Thyroid gland (tissue), 4 donors: ENCODE measurements at regions not wholly inside any gene's neighbourhood (a gene's known extent, or its start where the extent isn't known, plus 50 kb on each side); places are given as distances from the start of the nearest gene placed in this dataset.

ENCODE experiments used
- DNase-seq, 2 donors: peaks; one replicate each; pipeline ENCODE4 v3.0.0-alpha.2; 2019
- H3K27ac ChIP-seq, 3 donors: fragments of 200-600 bp; sonication (generic); 1 replicate in 2 of 3; 2 replicates in 1 of 3; pipeline ENCODE4 v1.5.1; 2016 to 2019; ENCODE audit warnings: mild to moderate bottlenecking in 1 of 3, moderate library complexity in 1 of 3
- H3K27me3 ChIP-seq: fragments of 200-600 bp; sonication (generic); one replicate; pipeline ENCODE4 v1.5.1; 2019
- H3K36me3 ChIP-seq, 2 donors: fragments of 200-600 bp; sonication (generic); one replicate each; pipeline ENCODE4 v1.5.1; 2016 to 2019
- H3K4me1 ChIP-seq, 2 donors: fragments of 200-600 bp; sonication (generic); one replicate each; pipeline ENCODE4 v1.5.1; 2017 to 2019
- H3K4me3 ChIP-seq, 3 donors: fragments of 200-600 bp; sonication (generic); replicated peaks in 1 of 3; 1 replicate in 2 of 3; 2 replicates in 1 of 3; pipeline ENCODE4 v1.5.1; 2016; ENCODE audit warnings: mild to moderate bottlenecking in 1 of 3
- H3K9me3 ChIP-seq: fragments of 200-600 bp; sonication (generic); one replicate; pipeline ENCODE4 v1.5.1; 2017
- CTCF ChIP-seq, 6 experiments: fragments of 200-600 bp in 3 of 6; fragments of 450-650 bp in 3 of 6; sonication (generic) in 3 of 6; IDR thresholded peaks; one replicate each; pipeline ENCODE4 v1.5.1; 2016 to 2019; ENCODE audit warnings: antibody characterized with exemption in 6 of 6, mild to moderate bottlenecking in 2 of 6, inconsistent platforms in 1 of 6, moderate library complexity in 1 of 6
- POLR2A ChIP-seq, 2 donors: fragments of 450-650 bp; IDR thresholded peaks; one replicate each; pipeline ENCODE4 v1.6.1; 2017; ENCODE audit warnings: antibody characterized with exemption in 2 of 2, mild to moderate bottlenecking in 2 of 2, moderate library complexity in 1 of 2
- WGBS, 2 donors: methylation state at CpG; one replicate each; pipeline ENCODE4 v1.1.5; 2017; 5-methylcytosine and 5-hydroxymethylcytosine counted together
- intact Hi-C: fragments of 100-400 bp; cut with DNase I; formaldehyde crosslinking; loops from one replicate; pipeline ENCODE4 v1.15.1; 2023

DNA sequence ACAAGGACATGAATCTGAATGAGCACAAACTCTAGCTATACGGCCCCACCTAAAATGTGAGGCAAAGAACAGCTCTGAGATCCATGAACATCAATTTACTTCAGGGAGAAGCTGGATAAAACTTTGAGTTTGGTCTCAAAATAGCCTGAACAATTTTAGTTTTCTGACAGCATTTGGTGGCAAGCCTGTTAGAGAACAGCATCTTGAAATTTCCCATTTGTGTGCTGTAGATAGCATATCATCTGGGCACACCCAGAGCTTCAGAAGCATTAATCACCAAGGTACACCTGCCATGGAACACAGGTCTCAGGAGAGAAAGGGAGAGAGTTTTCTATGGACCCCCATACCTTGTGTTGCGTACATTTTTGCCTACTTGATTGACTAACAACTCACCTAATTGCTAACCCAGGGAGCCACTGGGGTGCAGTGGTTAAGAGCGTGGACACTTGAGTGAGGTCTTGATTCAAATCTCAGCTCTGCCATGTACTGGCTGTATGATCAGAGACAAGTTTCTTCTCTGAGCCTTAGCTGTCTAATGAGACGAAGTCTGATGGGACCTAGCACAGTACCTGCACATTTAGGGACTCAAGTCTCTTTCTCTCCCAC, 264.9 kb downstream of the PIK3R1 start:
- TF ChIP-seq CTCF (IDR thresholded peaks at IDR 0.05): no peak
- no peak for TF ChIP-seq POLR2A (IDR thresholded peaks at IDR 0.05)
- no peaks in the 10 kb centered on the region for H3K27me3 ChIP-seq
- 94 to 98% methylated on average over 4 of the region's 4 CpGs for whole genome bisulfite sequencing, 2 donors
- H3K36me3 ChIP-seq: no peaks in the 10 kb centered on the region
- intact Hi-C loops: no loop called here
- no peak for DNase-seq
- H3K4me3 ChIP-seq: no peak overlapping the region
- no peak overlapping the region for H3K27ac ChIP-seq
- H3K4me1 ChIP-seq: peaks cover 0 to 6% of the 10 kb centered on the region in 2 donors
- no peaks in the 10 kb centered on the region for H3K9me3 ChIP-seq

GRCh38 chr5:68482199-68482598, 266.6 kb downstream of the PIK3R1 start:
- WGBS, 2 donors: 94 to 100% methylated on average over 2 of the region's 2 CpGs

DNA sequence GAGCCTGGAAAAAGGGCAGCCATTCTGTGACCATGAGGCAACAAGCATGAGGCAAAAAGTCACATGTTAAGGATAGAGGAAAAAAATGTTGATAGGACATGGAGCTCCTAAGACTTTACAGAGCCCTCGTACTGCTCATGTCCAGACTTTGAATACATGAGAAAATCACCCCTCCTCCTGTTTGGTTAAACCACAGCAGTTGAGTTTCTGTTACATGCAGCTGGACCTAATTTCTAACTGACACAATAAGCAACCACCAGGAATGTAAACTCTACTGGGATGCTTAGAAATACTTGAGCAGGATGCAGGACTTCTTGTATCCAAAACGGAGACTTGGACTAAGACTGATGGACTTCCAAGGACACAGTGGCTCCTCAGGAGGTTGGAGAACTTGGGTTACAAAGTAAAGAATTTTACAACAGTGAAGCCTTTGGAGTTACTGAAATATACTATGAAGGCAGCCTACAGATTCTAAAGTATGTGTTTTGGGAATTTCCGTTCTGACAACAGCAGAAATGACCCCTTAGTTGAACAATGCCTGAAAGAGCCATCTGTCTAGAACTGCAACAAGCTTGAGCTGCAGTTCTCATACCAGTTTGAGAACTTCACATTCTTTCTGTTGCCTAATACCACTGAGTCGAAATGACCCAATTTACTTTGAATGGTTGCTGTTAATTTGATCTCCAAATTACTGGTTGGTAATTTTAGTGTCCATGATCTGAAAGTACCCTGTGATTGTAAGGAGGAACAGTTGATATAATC, 268.9 kb downstream of the PIK3R1 start:
- H3K36me3 ChIP-seq: no peaks in the 10 kb centered on the region
- no peak for DNase-seq
- TF ChIP-seq CTCF (IDR thresholded peaks at IDR 0.05): no peak
- TF ChIP-seq POLR2A (IDR thresholded peaks at IDR 0.05): no peak
- no peaks in the 10 kb centered on the region for H3K9me3 ChIP-seq
- H3K27ac ChIP-seq: no peak overlapping the region
- H3K27me3 ChIP-seq: no peaks in the 10 kb centered on the region
- intact Hi-C loops: no loop called here
- no peaks in the 10 kb centered on the region for H3K4me1 ChIP-seq
- H3K4me3 ChIP-seq: no peak overlapping the region
- 86 to 87% methylated on average over 4 of the region's 4 CpGs for WGBS, 2 donors

More at GRCh38 chr5:68482199-68482598, 266.6 kb downstream of the PIK3R1 start:
- Histone ChIP-seq H3K27me3 (no peaks in the 10 kb centered on the region), H3K27ac (no peak overlapping the region), H3K9me3 (no peaks in the 10 kb centered on the region), H3K36me3 (no peaks in the 10 kb centered on the region), H3K4me1 (peaks cover 0 to 6% of the 10 kb centered on the region in 2 donors), H3K4me3 (no peak overlapping the region)
- intact Hi-C loops: no loop called here
- no peak for DNase-seq
- TF ChIP-seq CTCF (IDR thresholded peaks at IDR 0.05) (no peak), POLR2A (IDR thresholded peaks at IDR 0.05) (no peak)

DNA sequence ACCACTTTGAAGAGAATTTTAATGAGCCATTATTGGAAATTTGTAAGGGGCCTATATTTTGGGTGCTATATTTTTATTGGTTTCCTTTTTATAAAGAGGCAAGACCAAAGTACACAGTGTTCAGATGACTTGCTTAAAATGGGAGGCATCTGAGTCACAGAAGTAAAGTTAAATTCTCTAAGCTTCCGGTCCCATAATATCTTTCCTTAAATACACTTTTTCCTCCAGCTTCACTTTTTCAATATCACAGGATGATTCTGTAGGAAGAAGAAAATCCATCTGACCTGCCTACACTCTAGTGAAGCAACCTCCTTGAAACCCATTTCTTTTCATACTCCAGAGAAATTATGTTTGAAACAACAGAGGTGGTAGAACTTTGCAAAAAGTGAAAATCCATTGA, 274.0 kb downstream of the PIK3R1 start:
- TF ChIP-seq CTCF (IDR thresholded peaks at IDR 0.05): no peak
- no peak for TF ChIP-seq POLR2A (IDR thresholded peaks at IDR 0.05)
- no peak for DNase-seq
- intact Hi-C loops: no loop called here
- 90% methylated on average over 1 of the region's 1 CpG for WGBS, 2 donors
- no peak overlapping the region for H3K27ac ChIP-seq
- no peaks in the 10 kb centered on the region for H3K4me1 ChIP-seq
- no peaks in the 10 kb centered on the region for H3K27me3 ChIP-seq
- no peak overlapping the region for H3K4me3 ChIP-seq
- H3K36me3 ChIP-seq: no peaks in the 10 kb centered on the region
- no peaks in the 10 kb centered on the region for H3K9me3 ChIP-seq

GRCh38 chr5:68490406-68490805, 274.9 kb downstream of the PIK3R1 start:
- TF ChIP-seq POLR2A (IDR thresholded peaks at IDR 0.05) (no peak), CTCF (IDR thresholded peaks at IDR 0.05) (no peak)
- no peak for DNase-seq
- Histone ChIP-seq H3K4me3 (no peak overlapping the region), H3K4me1 (no peaks in the 10 kb centered on the region), H3K9me3 (no peaks in the 10 kb centered on the region), H3K27ac (no peak overlapping the region), H3K36me3 (no peaks in the 10 kb centered on the region), H3K27me3 (no peaks in the 10 kb centered on the region)
- intact Hi-C loops: no loop called here
- WGBS, 2 donors: 62 to 76% methylated on average over 2 of the region's 2 CpGs
